Adrenal gland (tissue), 5 donors: ENCODE measurements at regions not wholly inside any gene's neighbourhood (a gene's known extent, or its start where the extent isn't known, plus 50 kb on each side); places are given as distances from the start of the nearest gene placed in this dataset.

Experiments used
- POLR2A ChIP-seq, 2 donors: fragments of 450-650 bp; IDR thresholded peaks; one replicate each; pipeline ENCODE4 v1.6.1; 2017; ENCODE audit warnings: antibody characterized with exemption in 2 of 2, mild to moderate bottlenecking in 2 of 2, moderate library complexity in 1 of 2
- TF ChIP-seq, protein P1 (sequence below), 6 experiments: fragments of 450-650 bp in 4 of 6; fragments of 200-600 bp in 2 of 6; sonication (generic) in 1 of 6; IDR thresholded peaks; 1 replicate in 5 of 6; 2 replicates in 1 of 6; pipeline versions ENCODE4 v1.5.1 to v1.8.0; 2016 to 2021; ENCODE audit warnings: antibody characterized with exemption in 6 of 6, mild to moderate bottlenecking in 2 of 6, moderate library complexity in 1 of 6
- donor health status: DM: no; HTN: no; CAD: no.

- TF ChIP-seq, protein P1, sequence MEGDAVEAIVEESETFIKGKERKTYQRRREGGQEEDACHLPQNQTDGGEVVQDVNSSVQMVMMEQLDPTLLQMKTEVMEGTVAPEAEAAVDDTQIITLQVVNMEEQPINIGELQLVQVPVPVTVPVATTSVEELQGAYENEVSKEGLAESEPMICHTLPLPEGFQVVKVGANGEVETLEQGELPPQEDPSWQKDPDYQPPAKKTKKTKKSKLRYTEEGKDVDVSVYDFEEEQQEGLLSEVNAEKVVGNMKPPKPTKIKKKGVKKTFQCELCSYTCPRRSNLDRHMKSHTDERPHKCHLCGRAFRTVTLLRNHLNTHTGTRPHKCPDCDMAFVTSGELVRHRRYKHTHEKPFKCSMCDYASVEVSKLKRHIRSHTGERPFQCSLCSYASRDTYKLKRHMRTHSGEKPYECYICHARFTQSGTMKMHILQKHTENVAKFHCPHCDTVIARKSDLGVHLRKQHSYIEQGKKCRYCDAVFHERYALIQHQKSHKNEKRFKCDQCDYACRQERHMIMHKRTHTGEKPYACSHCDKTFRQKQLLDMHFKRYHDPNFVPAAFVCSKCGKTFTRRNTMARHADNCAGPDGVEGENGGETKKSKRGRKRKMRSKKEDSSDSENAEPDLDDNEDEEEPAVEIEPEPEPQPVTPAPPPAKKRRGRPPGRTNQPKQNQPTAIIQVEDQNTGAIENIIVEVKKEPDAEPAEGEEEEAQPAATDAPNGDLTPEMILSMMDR (IDR thresholded peaks at IDR 0.05): no peak
- no peak for TF ChIP-seq POLR2A (IDR thresholded peaks at IDR 0.05)
These were observed 93.0 kb upstream of the ATL2 start for GRCh38 chr2:38470115-38470514.
